Endodermal cell (in vitro differentiated cells): ENCODE measurements at regions not wholly inside any gene's neighbourhood (a gene's known extent, or its start where the extent isn't known, plus 50 kb on each side); places are given as distances from the start of the nearest gene placed in this dataset. TPM values are rescaled to one million over a fixed set of nuclear protein-coding genes. Genes with fewer than 3 reads are reported as not detected.
"Not testable (repeated sequence)": the region's sequence is repeated elsewhere in the genome, so short reads cannot be mapped to it uniquely, and the experiment has no call there.

Experiments used
- DNase-seq: peaks from one replicate; pipeline ENCODE4 v3.0.0-alpha.2; 2017
- H3K27ac ChIP-seq: 2 replicates; pipeline ENCODE4 v1.5.1; 2013; ENCODE audit warnings: mild to moderate bottlenecking, low read depth, low read length, moderate library complexity
- H3K27me3 ChIP-seq: 2 replicates; pipeline ENCODE4 v1.6.1; 2013; ENCODE audit warnings: mild to moderate bottlenecking, low read length, moderate library complexity; ENCODE audit not compliant: insufficient read depth, control insufficient read depth, poor library complexity, severe bottlenecking
- H3K36me3 ChIP-seq: 2 replicates; pipeline ENCODE4 v1.7.0; 2013; ENCODE audit warnings: mild to moderate bottlenecking, low read length, moderate library complexity; ENCODE audit not compliant: control insufficient read depth, insufficient read depth
- H3K4me1 ChIP-seq: one replicate; pipeline ENCODE4 v1.7.0; 2013; ENCODE audit warnings: low read length; ENCODE audit not compliant: control insufficient read depth, insufficient read depth
- H3K4me3 ChIP-seq: 2 replicates; pipeline ENCODE4 v1.5.1; 2013; ENCODE audit warnings: mild to moderate bottlenecking, low read length, moderate library complexity
- H3K9ac ChIP-seq: 2 replicates; pipeline ENCODE4 v1.6.1; 2013; ENCODE audit warnings: mild to moderate bottlenecking, low read length, moderate library complexity; ENCODE audit not compliant: poor library complexity, severe bottlenecking; ENCODE audit errors: extremely low read depth
- H3K9me3 ChIP-seq: 2 replicates; pipeline ENCODE4 v1.6.1; 2013; ENCODE audit warnings: mild to moderate bottlenecking, low read length, moderate library complexity; ENCODE audit not compliant: control insufficient read depth
- H3K27ac Mint-ChIP-seq: 2 replicates; pipeline ENCODE4 v1.8.0; 2020; ENCODE audit warnings: mixed read lengths
- H3K27me3 Mint-ChIP-seq: 2 replicates; pipeline ENCODE4 v1.8.0; 2021; ENCODE audit warnings: mild to moderate bottlenecking, mixed read lengths; ENCODE audit not compliant: insufficient read depth
- H3K36me3 Mint-ChIP-seq: 2 replicates; pipeline ENCODE4 v1.8.0; 2020; ENCODE audit warnings: low read depth, mixed read lengths
- H3K4me1 Mint-ChIP-seq: 2 replicates; pipeline ENCODE4 v1.8.0; 2020; ENCODE audit warnings: mixed read lengths
- H3K4me3 Mint-ChIP-seq: 2 replicates; pipeline ENCODE4 v1.8.0; 2020; ENCODE audit warnings: mild to moderate bottlenecking, moderate library complexity, mixed read lengths
- H3K9me3 Mint-ChIP-seq: 2 replicates; pipeline ENCODE4 v1.8.0; 2020; ENCODE audit warnings: mild to moderate bottlenecking, mixed read lengths
- WGBS, 2 experiments: methylation state at CpG; one replicate each; pipeline versions ENCODE4 v1.1.5 to v1.1.7; 2013; ENCODE audit warnings: missing lambda C conversion rate in 2 of 2, mixed read lengths in 1 of 2; ENCODE audit not compliant: insufficient coverage in 1 of 2, insufficient read length in 1 of 2; 5-methylcytosine and 5-hydroxymethylcytosine counted together
- microRNA-seq: library from miRNA; unstranded; fragments of <30 nt; microRNA quantifications from one replicate; pipeline ENCODE4 v1.2.0, GENCODE V29; 2020; ENCODE audit warnings: borderline microRNAs expressed

GRCh38 chr21:13384143-13384542, 225.4 kb upstream of the POTED start:
- not testable (repeated sequence) for H3K36me3 ChIP-seq, H3K36me3 Mint-ChIP-seq, H3K27me3 ChIP-seq, H3K27ac Mint-ChIP-seq, H3K9ac ChIP-seq, H3K4me3 Mint-ChIP-seq, H3K9me3 ChIP-seq, H3K4me1 ChIP-seq, H3K4me1 Mint-ChIP-seq, H3K27me3 Mint-ChIP-seq, H3K27ac ChIP-seq, DNase-seq, H3K4me3 ChIP-seq
- H3K9me3 Mint-ChIP-seq, result peaks cover 41% of the 10 kb centered on the region
- WGBS, 2 experiments, result 41% methylated on average over 3 of the region's 3 CpGs; no CpG with 5 or more reads in 1 of the 2 experiments

- not testable (repeated sequence) for H3K36me3 ChIP-seq, H3K27me3 ChIP-seq, H3K4me3 Mint-ChIP-seq, H3K4me3 ChIP-seq, H3K4me1 ChIP-seq, DNase-seq, H3K27me3 Mint-ChIP-seq, H3K9ac ChIP-seq, H3K4me1 Mint-ChIP-seq, H3K27ac Mint-ChIP-seq, H3K27ac ChIP-seq, H3K36me3 Mint-ChIP-seq
- H3K9me3 Mint-ChIP-seq, result peaks cover 61% of the 10 kb centered on the region
- peaks cover 18% of the 10 kb centered on the region for H3K9me3 ChIP-seq
Measured at GRCh38 chr21:13409184-13409583, 200.4 kb upstream of the POTED start.

DNA sequence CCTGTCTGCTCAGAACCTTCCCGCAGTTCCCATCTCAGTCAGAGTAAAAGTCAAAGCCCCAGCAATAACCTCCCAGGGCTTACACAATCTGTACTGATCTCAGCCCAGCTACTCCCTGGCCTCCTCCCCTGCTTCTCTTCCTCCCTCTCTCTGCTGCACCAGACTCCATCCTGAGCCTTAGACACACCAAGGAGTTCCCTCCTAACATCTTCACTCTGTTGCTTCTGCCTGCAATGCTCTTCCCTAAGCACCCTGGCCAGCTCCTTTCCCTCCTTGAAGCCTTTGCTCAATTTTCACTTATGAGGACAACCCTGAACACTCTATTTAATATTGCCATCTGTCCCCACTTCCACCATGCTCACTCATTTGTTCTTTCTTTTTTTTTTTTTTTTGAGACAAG, 173.7 kb upstream of the POTED start:
- not testable (repeated sequence) for H3K27ac Mint-ChIP-seq, H3K4me1 Mint-ChIP-seq, H3K36me3 ChIP-seq, H3K36me3 Mint-ChIP-seq, H3K27ac ChIP-seq, H3K4me1 ChIP-seq, H3K4me3 ChIP-seq, H3K27me3 Mint-ChIP-seq, H3K27me3 ChIP-seq, H3K9ac ChIP-seq, DNase-seq, H3K4me3 Mint-ChIP-seq
- peaks cover 13% of the 10 kb centered on the region for H3K9me3 ChIP-seq
- 59 to 73% methylated on average over 1 of the region's 1 CpG for WGBS, 2 experiments
- H3K9me3 Mint-ChIP-seq, result peaks cover 53% of the 10 kb centered on the region

DNA sequence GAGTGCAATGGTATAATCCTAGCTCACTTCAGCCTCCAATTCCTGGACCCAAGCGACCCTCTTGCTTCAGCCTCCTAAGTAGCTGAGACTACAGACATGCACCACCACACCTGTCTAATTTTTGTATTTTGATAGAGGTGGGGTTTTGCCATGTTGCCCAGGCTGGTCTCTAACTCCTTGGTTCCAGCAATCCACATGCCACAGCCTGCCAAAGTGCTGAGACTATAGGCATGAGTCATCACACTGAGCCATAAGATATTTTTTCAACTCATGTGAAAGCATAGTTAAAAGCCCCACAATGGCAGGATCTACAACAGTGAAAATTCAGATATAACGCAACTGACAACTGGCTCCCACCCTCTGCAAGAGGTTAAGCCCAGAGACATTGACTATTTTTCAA, 161.8 kb upstream of the POTED start:
- H3K4me1 ChIP-seq, H3K4me3 Mint-ChIP-seq, H3K36me3 Mint-ChIP-seq, H3K4me3 ChIP-seq, H3K27ac Mint-ChIP-seq, H3K27ac ChIP-seq, H3K27me3 Mint-ChIP-seq, H3K9ac ChIP-seq, H3K36me3 ChIP-seq, H3K4me1 Mint-ChIP-seq, H3K27me3 ChIP-seq, DNase-seq: not testable (repeated sequence)
- 46% methylated on average over 2 of the region's 2 CpGs; no CpG with 5 or more reads in 1 of the 2 experiments for WGBS, 2 experiments
- peaks cover 69% of the 10 kb centered on the region for H3K9me3 Mint-ChIP-seq
- H3K9me3 ChIP-seq, result peaks cover 17% of the 10 kb centered on the region

GRCh38 chr21:13463562-13463961, 146.0 kb upstream of the POTED start:
- H3K27me3 ChIP-seq, H3K27ac ChIP-seq, H3K4me3 ChIP-seq, H3K36me3 ChIP-seq, H3K4me3 Mint-ChIP-seq, H3K4me1 Mint-ChIP-seq, H3K27me3 Mint-ChIP-seq, DNase-seq, H3K36me3 Mint-ChIP-seq, H3K9ac ChIP-seq, H3K27ac Mint-ChIP-seq, H3K4me1 ChIP-seq: not testable (repeated sequence)
- H3K9me3 ChIP-seq, result peaks cover 36% of the 10 kb centered on the region
- H3K9me3 Mint-ChIP-seq, result peaks cover 69% of the 10 kb centered on the region
- WGBS, 2 experiments, result 47% methylated on average over 4 of the region's 5 CpGs; no CpG with 5 or more reads in 1 of the 2 experiments

Small RNA genes lying in the stretch of these regions (microRNA-seq; reads per million reads assigned to microRNA genes)
- not detected for gene MIR3156-3
